GM20000 (cell line): ENCODE measurements at regions not wholly inside any gene's neighbourhood (a gene's known extent, or its start where the extent isn't known, plus 50 kb on each side); places are given as distances from the start of the nearest gene placed in this dataset.

Source experiments
- DNase-seq: peaks from one replicate; pipeline ENCODE4 v3.0.0; 2012; ENCODE audit warnings: low spot score
- CTCF ChIP-seq: IDR thresholded peaks from 2 replicates; pipeline ENCODE4 v1.5.1; 2012; ENCODE audit warnings: mild to moderate bottlenecking, control low read depth; ENCODE audit errors: extremely low read depth, missing control alignments

- DNase-seq: no peak
- TF ChIP-seq CTCF: no peak
Observed at GRCh38 chr16:60703096-60703495, 1333.1 kb downstream of the CDH8 start.

- TF ChIP-seq CTCF: no peak
- no peak for DNase-seq
Observed at GRCh38 chr16:60686824-60687223, 1349.4 kb downstream of the CDH8 start.

- no peak for DNase-seq
- TF ChIP-seq CTCF: no peak
Observed at GRCh38 chr16:60684002-60684401, 1352.2 kb downstream of the CDH8 start.

GRCh38 chr16:60682219-60682618 lies 1354.0 kb downstream of the CDH8 start:
- no peak for DNase-seq
- no peak for TF ChIP-seq CTCF

GRCh38 chr16:60681043-60681442 lies 1355.2 kb downstream of the CDH8 start:
- no peak for DNase-seq
- no peak for TF ChIP-seq CTCF

- TF ChIP-seq CTCF: no peak
- no peak for DNase-seq
Observed at GRCh38 chr16:60675022-60675421, 1361.2 kb downstream of the CDH8 start.

- no peak for TF ChIP-seq CTCF
- no peak for DNase-seq
Observed at GRCh38 chr16:60674241-60674640, 1362.0 kb downstream of the CDH8 start.
